Astrocyte of the spinal cord (primary cell): ENCODE measurements at regions not wholly inside any gene's neighbourhood (a gene's known extent, or its start where the extent isn't known, plus 50 kb on each side); places are given as distances from the start of the nearest gene placed in this dataset.

Experiments
- DNase-seq: peaks from one replicate; pipeline ENCODE4 v3.0.0; 2011; ENCODE audit warnings: low read depth, low spot score
- H3K4me3 ChIP-seq: 2 replicates; pipeline ENCODE4 v1.5.1; 2011; ENCODE audit warnings: low read depth, mild to moderate bottlenecking, low read length, moderate library complexity
- in situ Hi-C: cut with HindIII; loops from 2 replicates; pipeline ENCODE4 v1.10.0; 2017; ENCODE audit warnings: low sequenced_read_pairs
- TF ChIP-seq, protein P1 (sequence below): IDR thresholded peaks from 2 replicates; pipeline ENCODE4 v1.5.1; 2012; ENCODE audit warnings: low read depth, mild to moderate bottlenecking, low read length, inconsistent platforms

DNA sequence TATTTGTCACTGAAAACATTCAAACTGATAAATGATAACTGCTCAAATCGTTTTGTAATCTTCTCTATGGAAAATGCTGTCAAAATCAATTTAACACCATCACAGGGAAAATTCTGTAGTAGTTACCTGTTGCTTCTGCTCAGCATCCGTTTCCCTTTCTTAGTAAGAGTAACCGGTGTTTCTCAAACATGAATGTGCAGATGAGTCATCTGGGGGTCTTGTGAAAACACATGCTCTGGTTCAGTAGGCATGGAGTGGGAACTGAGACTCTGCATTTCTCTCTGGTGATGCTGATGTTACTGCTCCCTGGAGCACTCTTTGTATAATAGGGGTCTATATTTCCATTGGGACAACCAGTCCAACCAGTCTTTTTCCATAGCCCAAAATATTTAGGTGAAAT is 145.1 kb downstream of the SEMA6D start:
- in situ Hi-C loops, result no loop called here
- TF ChIP-seq, protein P1, sequence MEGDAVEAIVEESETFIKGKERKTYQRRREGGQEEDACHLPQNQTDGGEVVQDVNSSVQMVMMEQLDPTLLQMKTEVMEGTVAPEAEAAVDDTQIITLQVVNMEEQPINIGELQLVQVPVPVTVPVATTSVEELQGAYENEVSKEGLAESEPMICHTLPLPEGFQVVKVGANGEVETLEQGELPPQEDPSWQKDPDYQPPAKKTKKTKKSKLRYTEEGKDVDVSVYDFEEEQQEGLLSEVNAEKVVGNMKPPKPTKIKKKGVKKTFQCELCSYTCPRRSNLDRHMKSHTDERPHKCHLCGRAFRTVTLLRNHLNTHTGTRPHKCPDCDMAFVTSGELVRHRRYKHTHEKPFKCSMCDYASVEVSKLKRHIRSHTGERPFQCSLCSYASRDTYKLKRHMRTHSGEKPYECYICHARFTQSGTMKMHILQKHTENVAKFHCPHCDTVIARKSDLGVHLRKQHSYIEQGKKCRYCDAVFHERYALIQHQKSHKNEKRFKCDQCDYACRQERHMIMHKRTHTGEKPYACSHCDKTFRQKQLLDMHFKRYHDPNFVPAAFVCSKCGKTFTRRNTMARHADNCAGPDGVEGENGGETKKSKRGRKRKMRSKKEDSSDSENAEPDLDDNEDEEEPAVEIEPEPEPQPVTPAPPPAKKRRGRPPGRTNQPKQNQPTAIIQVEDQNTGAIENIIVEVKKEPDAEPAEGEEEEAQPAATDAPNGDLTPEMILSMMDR, result no peak
- DNase-seq, result no peak
- H3K4me3 ChIP-seq, result no peak overlapping the region

DNA sequence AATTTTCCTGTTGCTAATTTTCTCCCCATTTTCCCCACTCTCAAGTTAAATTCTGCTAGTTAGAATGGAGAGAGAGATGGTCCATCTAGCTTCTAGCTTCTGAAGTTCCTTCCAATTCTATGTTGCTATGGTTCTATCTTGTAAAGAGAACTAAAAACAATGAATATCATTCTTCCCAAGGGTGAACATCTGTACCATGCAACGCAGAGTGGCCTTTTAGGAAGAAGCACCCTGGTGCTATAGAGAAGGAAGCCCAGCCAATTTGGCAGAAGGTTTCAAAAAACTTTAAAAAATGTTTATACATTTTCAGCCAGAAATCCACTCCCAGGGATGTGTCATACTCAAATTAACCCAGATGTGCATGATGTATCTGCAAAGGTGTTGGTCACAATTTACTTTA is 149.1 kb downstream of the SEMA6D start:
- in situ Hi-C loops, result no loop called here
- TF ChIP-seq, protein P1, result no peak
- DNase-seq, result no peak
- H3K4me3 ChIP-seq, result no peak overlapping the region

DNA sequence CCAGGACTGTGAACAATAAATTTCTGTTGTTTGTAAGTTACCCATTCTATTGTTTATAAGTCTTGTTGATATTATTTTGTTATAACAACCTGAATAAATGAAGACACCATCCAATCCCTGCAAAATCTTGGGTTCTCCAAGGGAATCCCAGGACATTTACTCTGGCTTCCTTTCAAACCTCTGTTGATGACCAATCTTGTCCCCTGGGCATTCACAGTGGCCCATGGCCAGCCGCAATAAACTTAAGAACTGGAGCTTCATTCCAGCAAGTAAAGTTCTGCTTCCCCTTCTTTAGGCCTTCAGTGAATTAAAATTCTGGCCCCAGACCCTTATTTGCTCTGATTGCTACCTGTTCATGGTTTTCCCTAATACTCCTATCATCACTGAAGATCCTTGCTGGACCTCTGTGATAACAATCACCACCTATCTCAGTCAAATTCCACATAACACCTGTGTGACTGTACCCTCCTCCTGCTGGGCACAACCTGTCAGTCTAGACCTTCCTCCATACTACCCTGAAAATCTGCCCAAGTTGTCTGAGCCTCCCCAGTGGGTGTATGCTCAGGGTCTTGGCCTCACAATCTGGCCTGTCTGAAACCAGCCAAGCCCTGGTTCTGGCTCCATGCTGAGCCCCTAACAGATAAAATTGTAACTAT is 153.1 kb downstream of the SEMA6D start:
- no peak overlapping the region for H3K4me3 ChIP-seq
- in situ Hi-C loops, result no loop called here
- no peak for DNase-seq
- TF ChIP-seq, protein P1, result no peak

DNA sequence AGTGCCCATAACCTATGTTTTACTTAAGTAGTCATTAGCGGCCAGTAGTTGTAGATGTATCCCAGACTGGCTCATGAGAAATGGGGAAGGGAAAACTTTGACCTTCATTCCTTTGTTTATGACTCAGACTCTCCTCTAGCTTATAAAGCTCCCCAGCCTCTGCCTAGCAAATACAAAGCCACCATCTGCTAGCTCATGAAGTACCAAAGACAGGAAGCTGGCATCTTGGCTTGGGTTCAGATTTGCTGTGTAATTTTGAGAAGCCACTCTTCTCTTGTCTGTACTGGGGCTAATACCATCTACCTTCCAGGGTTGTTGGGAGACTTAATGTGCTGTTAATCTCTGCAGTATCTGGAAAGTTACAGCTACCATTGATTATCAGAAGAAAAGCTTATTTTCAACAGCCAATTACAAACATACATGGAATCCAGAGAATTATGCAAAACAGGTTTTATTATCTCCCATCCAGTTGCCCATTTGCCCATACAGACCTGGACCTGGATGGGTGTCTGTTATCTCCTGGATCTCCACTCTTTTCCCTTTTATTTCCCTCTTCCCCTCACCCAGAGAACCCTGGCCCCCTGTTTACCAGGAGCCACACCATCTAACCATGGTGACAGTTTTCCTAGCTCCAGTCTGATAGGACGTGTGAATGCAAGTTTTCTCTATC is 153.8 kb downstream of the SEMA6D start:
- no peak overlapping the region for H3K4me3 ChIP-seq

DNA sequence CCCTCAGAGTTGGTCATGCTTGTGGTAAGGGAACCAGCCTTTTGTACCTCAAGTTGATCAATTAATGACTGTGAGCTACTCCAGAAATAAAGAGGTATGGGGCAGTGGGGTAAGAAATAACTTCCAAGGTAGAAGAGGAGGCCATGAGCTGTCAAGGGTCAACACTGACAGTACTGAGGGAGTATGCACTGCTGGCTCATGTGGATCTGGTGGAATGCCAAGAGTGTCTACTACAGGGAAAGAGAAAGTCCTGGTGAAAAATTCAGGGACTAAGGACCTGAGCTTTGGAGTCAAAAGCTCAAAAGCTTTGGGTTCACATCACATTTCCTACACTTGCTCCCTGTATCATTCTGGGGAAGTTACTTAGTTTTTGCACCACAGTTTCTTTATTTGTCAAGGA is 154.9 kb downstream of the SEMA6D start:
- no peak overlapping the region for H3K4me3 ChIP-seq
- no peak for DNase-seq
- TF ChIP-seq, protein P1, result no peak
- in situ Hi-C loops, result no loop called here

More for the DNA sequence above, 153.8 kb downstream of the SEMA6D start:
- peak; percentile 82 for DNase-seq
- in situ Hi-C loops, result no loop called here
- TF ChIP-seq, protein P1, result no peak

DNA sequence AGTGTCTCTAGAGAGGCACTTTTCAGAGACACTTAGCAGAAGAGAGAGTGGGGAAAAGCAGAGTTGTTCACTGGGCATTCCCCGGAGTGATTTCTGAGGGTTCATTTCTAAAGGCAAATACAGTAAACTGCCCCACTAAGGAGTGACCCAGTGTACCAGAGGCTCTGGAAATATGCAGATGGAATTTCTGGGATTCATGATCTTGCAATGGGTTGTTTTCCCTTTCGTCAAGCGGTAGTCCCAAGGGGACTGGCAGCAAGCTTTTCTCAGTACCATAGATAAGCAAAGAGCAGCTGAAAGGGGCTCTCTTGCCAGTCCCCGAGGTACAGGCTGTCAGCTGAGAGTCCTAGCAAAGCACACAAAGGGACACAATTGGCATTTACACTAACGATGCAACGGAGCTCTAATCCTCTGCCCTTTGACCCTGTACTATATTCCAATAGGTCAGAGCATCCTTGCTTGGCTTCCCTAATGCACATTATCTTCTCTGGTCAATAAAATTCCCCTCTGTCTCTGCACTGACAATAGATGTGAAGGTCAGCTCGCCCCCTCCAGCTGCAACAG is 155.6 kb downstream of the SEMA6D start:
- TF ChIP-seq, protein P1, result no peak
- no peak for DNase-seq
- in situ Hi-C loops, result no loop called here
- no peak overlapping the region for H3K4me3 ChIP-seq
